Neural progenitor cell (in vitro differentiated cells): ENCODE measurements at regions not wholly inside any gene's neighbourhood (a gene's known extent, or its start where the extent isn't known, plus 50 kb on each side); places are given as distances from the start of the nearest gene placed in this dataset.
"Not testable (repeated sequence)": the region's sequence is repeated elsewhere in the genome, so short reads cannot be mapped to it uniquely, and the experiment has no call there.

ENCODE experiments used
- DNase-seq: peaks from one replicate; pipeline ENCODE4 v3.0.0-alpha.2; 2016; ENCODE audit warnings: low spot score
- H2AFZ ChIP-seq: fragments of 200-600 bp; sonication (generic); replicated peaks from 2 replicates; pipeline ENCODE4 v1.6.1; 2016; ENCODE audit warnings: antibody characterized with exemption
- H3F3A ChIP-seq: fragments of 200-600 bp; sonication (generic); 2 replicates; pipeline ENCODE4 v1.6.1; 2016; ENCODE audit warnings: antibody characterized with exemption, low read depth
- H3K27ac ChIP-seq: fragments of 200-600 bp; sonication (generic); 2 replicates; pipeline ENCODE4 v1.5.1; 2016; ENCODE audit warnings: mild to moderate bottlenecking
- H3K27me3 ChIP-seq: fragments of 200-600 bp; sonication (generic); 2 replicates; pipeline ENCODE4 v1.6.1; 2016; ENCODE audit warnings: mild to moderate bottlenecking, moderate library complexity
- H3K36me3 ChIP-seq: fragments of 200-600 bp; sonication (generic); 2 replicates; pipeline ENCODE4 v1.5.1; 2016
- H3K4me1 ChIP-seq: fragments of 200-600 bp; sonication (generic); 2 replicates; pipeline ENCODE4 v1.6.1; 2016; ENCODE audit warnings: mixed run types
- H3K4me2 ChIP-seq: fragments of 200-600 bp; sonication (generic); 2 replicates; pipeline ENCODE4 v1.6.1; 2016
- H3K4me3 ChIP-seq: fragments of 200-600 bp; sonication (generic); 2 replicates; pipeline ENCODE4 v1.5.1; 2016
- H3K79me2 ChIP-seq: fragments of 200-600 bp; sonication (generic); 2 replicates; pipeline ENCODE4 v1.6.1; 2016; ENCODE audit warnings: low read depth
- H3K9ac ChIP-seq: fragments of 200-600 bp; sonication (generic); 2 replicates; pipeline ENCODE4 v1.6.1; 2016
- H3K9me3 ChIP-seq: fragments of 200-600 bp; sonication (generic); 2 replicates; pipeline ENCODE4 v1.5.1; 2016; ENCODE audit warnings: low read depth
- H4K20me1 ChIP-seq: fragments of 200-600 bp; sonication (generic); 2 replicates; pipeline ENCODE4 v1.6.1; 2016; ENCODE audit warnings: low read depth
- H3K27ac Mint-ChIP-seq: 3 replicates; pipeline ENCODE4 v1.8.0; 2021; ENCODE audit warnings: mixed read lengths
- H3K27me3 Mint-ChIP-seq: 2 replicates; pipeline ENCODE4 v1.8.0; 2022; ENCODE audit warnings: low read depth, mild to moderate bottlenecking, inconsistent platforms, moderate library complexity, mixed read lengths; ENCODE audit not compliant: insufficient read depth
- H3K36me3 Mint-ChIP-seq: 3 replicates; pipeline ENCODE4 v1.8.0; 2021; ENCODE audit warnings: mixed read lengths
- H3K4me1 Mint-ChIP-seq: 3 replicates; pipeline ENCODE4 v1.8.0; 2021; ENCODE audit warnings: mixed read lengths
- H3K4me3 Mint-ChIP-seq: 3 replicates; pipeline ENCODE4 v1.8.0; 2021; ENCODE audit warnings: mild to moderate bottlenecking, moderate library complexity, mixed read lengths
- H3K9me3 Mint-ChIP-seq: 3 replicates; pipeline ENCODE4 v1.8.0; 2020; ENCODE audit warnings: mixed read lengths
- EZH2 ChIP-seq: fragments of 200-600 bp; sonication (generic); IDR thresholded peaks from 2 replicates; pipeline ENCODE4 v1.6.1; 2017; ENCODE audit warnings: antibody characterized with exemption, mild to moderate bottlenecking, moderate library complexity
- EZH2phosphoT487 ChIP-seq: fragments of 200-600 bp; sonication (generic); IDR thresholded peaks from 2 replicates; pipeline ENCODE4 v1.6.1; 2017; ENCODE audit warnings: antibody characterized with exemption
- TF ChIP-seq, protein P1 (sequence below): fragments of 200-600 bp; sonication (generic); IDR thresholded peaks from 2 replicates; pipeline ENCODE4 v1.5.1; 2017; ENCODE audit warnings: antibody characterized with exemption, mild to moderate bottlenecking

DNA sequence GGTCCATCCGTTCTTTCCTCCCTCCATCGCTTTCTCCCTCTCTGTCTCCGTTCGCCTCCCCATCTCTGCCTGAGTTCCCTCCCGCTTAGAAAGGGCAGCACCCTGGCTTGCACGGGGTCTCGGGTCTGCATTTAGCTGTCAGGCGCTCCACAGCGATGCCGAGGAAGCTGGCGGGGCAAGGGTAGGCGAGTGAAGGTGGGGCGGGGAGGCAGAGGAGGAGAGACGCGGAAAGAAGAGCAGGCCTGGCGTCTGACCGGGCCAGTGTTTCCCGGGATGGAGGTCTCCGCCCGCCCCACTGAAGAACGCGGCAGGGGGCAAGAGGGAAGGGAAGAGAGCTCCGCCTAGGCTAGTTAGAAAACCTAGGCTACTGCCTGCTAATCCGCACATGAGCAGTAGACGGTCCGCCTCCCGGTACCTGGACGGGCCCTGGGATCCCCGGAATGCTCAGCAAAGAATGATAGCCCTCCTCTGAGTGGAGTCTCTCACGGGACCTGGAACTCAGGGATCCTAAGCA is 3922.5 kb upstream of the OR11H1 start:
- Histone ChIP-seq H3K79me2 (no peaks in the 10 kb centered on the region), H3F3A (no peaks in the 10 kb centered on the region), H3K9ac (no peak overlapping the region), H3K36me3 (no peaks in the 10 kb centered on the region), H3K4me1 (no peaks in the 10 kb centered on the region), H3K4me3 (no peak overlapping the region), H2AFZ (no peak overlapping the region), H3K4me2 (no peak overlapping the region), H3K27me3 (no peaks in the 10 kb centered on the region), H3K27ac (no peak overlapping the region), H4K20me1 (no peaks in the 10 kb centered on the region), H3K9me3 (peaks cover 58% of the 10 kb centered on the region)
- H3K36me3 Mint-ChIP-seq: no peaks in the 10 kb centered on the region
- TF ChIP-seq EZH2phosphoT487 (no peak), EZH2 (no peak)
- TF ChIP-seq, protein P1, sequence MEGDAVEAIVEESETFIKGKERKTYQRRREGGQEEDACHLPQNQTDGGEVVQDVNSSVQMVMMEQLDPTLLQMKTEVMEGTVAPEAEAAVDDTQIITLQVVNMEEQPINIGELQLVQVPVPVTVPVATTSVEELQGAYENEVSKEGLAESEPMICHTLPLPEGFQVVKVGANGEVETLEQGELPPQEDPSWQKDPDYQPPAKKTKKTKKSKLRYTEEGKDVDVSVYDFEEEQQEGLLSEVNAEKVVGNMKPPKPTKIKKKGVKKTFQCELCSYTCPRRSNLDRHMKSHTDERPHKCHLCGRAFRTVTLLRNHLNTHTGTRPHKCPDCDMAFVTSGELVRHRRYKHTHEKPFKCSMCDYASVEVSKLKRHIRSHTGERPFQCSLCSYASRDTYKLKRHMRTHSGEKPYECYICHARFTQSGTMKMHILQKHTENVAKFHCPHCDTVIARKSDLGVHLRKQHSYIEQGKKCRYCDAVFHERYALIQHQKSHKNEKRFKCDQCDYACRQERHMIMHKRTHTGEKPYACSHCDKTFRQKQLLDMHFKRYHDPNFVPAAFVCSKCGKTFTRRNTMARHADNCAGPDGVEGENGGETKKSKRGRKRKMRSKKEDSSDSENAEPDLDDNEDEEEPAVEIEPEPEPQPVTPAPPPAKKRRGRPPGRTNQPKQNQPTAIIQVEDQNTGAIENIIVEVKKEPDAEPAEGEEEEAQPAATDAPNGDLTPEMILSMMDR: no peak
- H3K27ac Mint-ChIP-seq: no peak overlapping the region
- H3K4me1 Mint-ChIP-seq: no peaks in the 10 kb centered on the region
- H3K4me3 Mint-ChIP-seq: no peak overlapping the region
- DNase-seq: no peak
- H3K27me3 Mint-ChIP-seq: peaks cover 5% of the 10 kb centered on the region
- H3K9me3 Mint-ChIP-seq: peaks cover 73% of the 10 kb centered on the region

DNA sequence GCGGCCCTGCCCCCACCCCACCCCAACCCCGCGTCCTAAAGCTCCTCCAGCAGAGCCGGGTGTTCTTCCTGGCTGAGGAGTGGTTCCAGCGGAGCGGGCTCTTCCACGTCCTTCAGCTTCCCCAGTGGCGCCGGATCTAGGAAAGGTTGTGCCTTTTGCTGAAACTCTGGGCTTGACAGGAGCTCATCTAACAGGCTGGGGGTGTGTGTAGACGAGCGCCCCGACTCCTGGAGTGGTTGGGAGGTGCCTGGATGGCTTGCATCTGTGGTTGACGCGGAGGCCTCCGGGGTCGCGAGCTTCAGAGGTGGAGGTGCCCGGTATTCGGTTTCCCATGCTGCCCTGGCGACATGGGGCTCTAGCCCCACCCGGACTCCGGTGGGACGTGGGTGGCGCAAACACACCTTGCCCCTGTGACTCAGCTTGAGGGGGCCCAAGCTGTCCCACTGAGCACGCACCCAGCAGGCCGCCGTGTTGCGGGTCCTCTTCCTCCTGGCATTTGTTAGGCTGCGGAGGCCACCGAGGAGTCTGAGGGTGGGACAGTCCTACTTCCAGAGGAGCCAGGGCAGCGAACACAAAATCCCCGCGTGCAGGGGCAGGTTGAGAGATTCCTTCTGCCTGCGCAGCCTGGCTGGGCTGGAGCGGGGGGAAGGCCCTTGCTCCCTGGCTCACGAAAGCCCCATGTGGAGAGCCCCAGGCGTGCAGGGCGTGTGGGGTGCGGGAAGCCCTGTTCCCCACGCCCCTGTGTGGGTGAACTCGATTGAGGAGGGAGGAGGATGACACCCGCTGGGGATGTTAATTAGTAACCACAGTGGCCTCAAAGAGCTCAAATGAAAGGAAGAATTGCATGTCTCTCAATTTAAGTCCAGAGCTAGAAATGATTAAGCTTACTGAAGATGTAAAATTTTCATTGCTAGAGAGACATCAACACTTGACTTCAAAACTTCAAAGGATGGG is 3921.7 kb upstream of the OR11H1 start:
- not testable (repeated sequence) for H3K36me3 ChIP-seq, H3F3A ChIP-seq, H3K9ac ChIP-seq, H3K4me3 Mint-ChIP-seq, H3K36me3 Mint-ChIP-seq, H3K27ac ChIP-seq, H2AFZ ChIP-seq, H3K79me2 ChIP-seq, H3K4me1 Mint-ChIP-seq, H3K27me3 Mint-ChIP-seq, H3K27me3 ChIP-seq, H3K27ac Mint-ChIP-seq, H3K4me3 ChIP-seq, H4K20me1 ChIP-seq, H3K4me1 ChIP-seq, DNase-seq, H3K4me2 ChIP-seq
- peaks cover 76% of the 10 kb centered on the region for H3K9me3 Mint-ChIP-seq
- peaks cover 66% of the 10 kb centered on the region for H3K9me3 ChIP-seq

- H3K4me2 ChIP-seq, H3K4me1 ChIP-seq, H3K36me3 Mint-ChIP-seq, H2AFZ ChIP-seq, DNase-seq, H3F3A ChIP-seq, H3K4me3 Mint-ChIP-seq, H3K36me3 ChIP-seq, H3K9ac ChIP-seq, H3K4me3 ChIP-seq, H3K27ac Mint-ChIP-seq, H3K27me3 Mint-ChIP-seq, H3K27me3 ChIP-seq, H3K4me1 Mint-ChIP-seq, H3K79me2 ChIP-seq, H3K27ac ChIP-seq, H4K20me1 ChIP-seq: not testable (repeated sequence)
- H3K9me3 Mint-ChIP-seq: peaks cover 77% of the 10 kb centered on the region
- peaks cover 70% of the 10 kb centered on the region for H3K9me3 ChIP-seq
Observed at GRCh38 chr22:11607215-11607614, 3920.8 kb upstream of the OR11H1 start.

- peaks cover 69% of the 10 kb centered on the region for H3K9me3 ChIP-seq
- not testable (repeated sequence) for H3K4me3 Mint-ChIP-seq, H2AFZ ChIP-seq, H3K36me3 Mint-ChIP-seq, H3K27me3 Mint-ChIP-seq, H3K4me1 Mint-ChIP-seq, H3K36me3 ChIP-seq, H3F3A ChIP-seq, H3K4me3 ChIP-seq, H3K4me1 ChIP-seq, DNase-seq, H3K79me2 ChIP-seq, H3K27me3 ChIP-seq, H3K4me2 ChIP-seq, H4K20me1 ChIP-seq, H3K27ac Mint-ChIP-seq, H3K9ac ChIP-seq, H3K27ac ChIP-seq
- peaks cover 80% of the 10 kb centered on the region for H3K9me3 Mint-ChIP-seq
Observed at GRCh38 chr22:11608486-11608885, 3919.5 kb upstream of the OR11H1 start.

- H3K27me3 Mint-ChIP-seq, H4K20me1 ChIP-seq, H3K27me3 ChIP-seq, H3K79me2 ChIP-seq, H3K9ac ChIP-seq, H3K36me3 ChIP-seq, H3K36me3 Mint-ChIP-seq, H3K27ac Mint-ChIP-seq, H2AFZ ChIP-seq, H3K4me1 Mint-ChIP-seq, H3K4me3 Mint-ChIP-seq, H3F3A ChIP-seq, H3K27ac ChIP-seq, H3K4me3 ChIP-seq, DNase-seq, H3K4me2 ChIP-seq, H3K4me1 ChIP-seq: not testable (repeated sequence)
- H3K9me3 ChIP-seq: peaks cover 69% of the 10 kb centered on the region
- H3K9me3 Mint-ChIP-seq: peaks cover 81% of the 10 kb centered on the region
Observed at GRCh38 chr22:11609193-11609592, 3918.8 kb upstream of the OR11H1 start.

- H3K9ac ChIP-seq, H3K4me3 Mint-ChIP-seq, DNase-seq, H3K4me1 Mint-ChIP-seq, H3K4me1 ChIP-seq, H4K20me1 ChIP-seq, H3K27ac ChIP-seq, H3K4me2 ChIP-seq, H2AFZ ChIP-seq, H3K4me3 ChIP-seq, H3K36me3 ChIP-seq, H3K79me2 ChIP-seq, H3K27ac Mint-ChIP-seq, H3F3A ChIP-seq, H3K27me3 ChIP-seq, H3K36me3 Mint-ChIP-seq: not testable (repeated sequence)
- Mint-ChIP-seq H3K27me3 (peaks cover 14% of the 10 kb centered on the region), H3K9me3 (peaks cover 87% of the 10 kb centered on the region)
- H3K9me3 ChIP-seq: peaks cover 74% of the 10 kb centered on the region
Observed at GRCh38 chr22:11611280-11611679, 3916.7 kb upstream of the OR11H1 start.

DNA sequence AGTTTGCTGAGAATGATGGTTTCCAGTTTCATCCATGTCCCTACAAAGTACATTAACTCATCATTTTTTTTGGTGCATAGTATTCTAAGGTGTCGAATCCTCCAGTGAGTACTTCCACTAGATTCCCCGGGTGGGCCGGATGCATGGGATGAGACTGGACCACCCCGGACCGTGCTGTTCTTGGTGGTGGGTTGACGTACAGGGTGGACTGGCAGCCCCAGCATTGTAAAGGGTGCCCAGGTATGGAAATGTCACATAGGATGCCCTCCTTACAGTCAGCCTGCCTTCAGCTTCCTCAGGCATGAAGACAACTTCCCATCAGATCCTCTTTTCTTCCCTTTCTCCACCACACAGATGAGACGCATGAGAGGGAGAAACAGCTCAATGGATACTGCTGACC is 3916.1 kb upstream of the OR11H1 start:
- H3K27me3 ChIP-seq, H4K20me1 ChIP-seq, H3K4me3 ChIP-seq, H3K79me2 ChIP-seq, H3K27ac ChIP-seq, H3K4me2 ChIP-seq, H3K36me3 Mint-ChIP-seq, H3K36me3 ChIP-seq, H2AFZ ChIP-seq, H3K4me1 ChIP-seq, DNase-seq, H3K27ac Mint-ChIP-seq, H3K4me3 Mint-ChIP-seq, H3K9ac ChIP-seq, H3K4me1 Mint-ChIP-seq, H3F3A ChIP-seq: not testable (repeated sequence)
- H3K9me3 ChIP-seq: peaks cover 69% of the 10 kb centered on the region
- peaks cover 88% of the 10 kb centered on the region for H3K9me3 Mint-ChIP-seq
- H3K27me3 Mint-ChIP-seq: peaks cover 14% of the 10 kb centered on the region
